HG03039 (cell line): ENCODE measurements at regions not wholly inside any gene's neighbourhood (a gene's known extent, or its start where the extent isn't known, plus 50 kb on each side); places are given as distances from the start of the nearest gene placed in this dataset.

ENCODE experiments used
- ATAC-seq: cut with Tn5 transposase; IDR thresholded peaks from one replicate; pipeline ENCODE4 v1.9.1; 2021; ENCODE audit warnings: mild to moderate bottlenecking, moderate library complexity; ENCODE audit not compliant: unreplicated experiment

- no peak for ATAC-seq
Measured at GRCh38 chr3:84835366-84835765, 123.4 kb upstream of the CADM2 start.

- ATAC-seq, result no peak
Measured at GRCh38 chr3:84836961-84837360, 121.8 kb upstream of the CADM2 start.

- no peak for ATAC-seq
Measured at GRCh38 chr3:84877092-84877491, 81.7 kb upstream of the CADM2 start.

GRCh38 chr3:84881288-84881687, 77.5 kb upstream of the CADM2 start:
- no peak for ATAC-seq

- ATAC-seq, result no peak
Measured at GRCh38 chr3:84885199-84885882, 73.4 kb upstream of the CADM2 start.

GRCh38 chr3:84891851-84892250, 66.9 kb upstream of the CADM2 start:
- ATAC-seq, result no peak

- ATAC-seq, result no peak
Measured at GRCh38 chr3:84893211-84893610, 65.6 kb upstream of the CADM2 start.

GRCh38 chr3:84904212-84904611, 54.6 kb upstream of the CADM2 start:
- ATAC-seq, result no peak

GRCh38 chr3:84904816-84905555, 53.8 kb upstream of the CADM2 start:
- no peak for ATAC-seq

- ATAC-seq, result no peak
Measured at GRCh38 chr3:84905556-84905920, 53.3 kb upstream of the CADM2 start.

GRCh38 chr3:84906065-84906464, 52.7 kb upstream of the CADM2 start:
- ATAC-seq, result no peak
